Transverse colon (tissue), 4 donors: ENCODE measurements at regions not wholly inside any gene's neighbourhood (a gene's known extent, or its start where the extent isn't known, plus 50 kb on each side); places are given as distances from the start of the nearest gene placed in this dataset.

Experiments used
- DNase-seq: peaks from one replicate; pipeline ENCODE4 v3.0.0-alpha.2; 2019
- H3K27ac ChIP-seq, 4 donors: fragments of 200-600 bp; sonication (generic); 2 replicates each; pipeline ENCODE4 v1.5.1; 2016 to 2018; ENCODE audit warnings: inconsistent platforms in 4 of 4
- H3K27me3 ChIP-seq: fragments of 200-600 bp; sonication (generic); 2 replicates; pipeline ENCODE4 v1.5.1; 2017; ENCODE audit warnings: inconsistent platforms
- H3K36me3 ChIP-seq, 4 donors: fragments of 200-600 bp; sonication (generic); 2 replicates each; pipeline ENCODE4 v1.5.1; 2017 to 2019; ENCODE audit warnings: inconsistent platforms in 4 of 4
- H3K4me1 ChIP-seq, 4 donors: fragments of 200-600 bp; sonication (generic); 2 replicates each; pipeline ENCODE4 v1.5.1; 2017 to 2020; ENCODE audit warnings: inconsistent platforms in 4 of 4
- H3K4me3 ChIP-seq, 4 donors: fragments of 200-600 bp; sonication (generic); 1 replicate in 1 of 4; 2 replicates in 3 of 4; pipeline versions ENCODE4 v1.5.1 to v1.6.1; 2017 to 2019; ENCODE audit warnings: inconsistent platforms in 4 of 4
- H3K9me3 ChIP-seq, 2 donors: fragments of 200-600 bp; sonication (generic); 2 replicates each; pipeline ENCODE4 v1.5.1; 2017 to 2019; ENCODE audit warnings: inconsistent platforms in 2 of 2
- EP300 ChIP-seq: sonication (generic); formaldehyde crosslinking; IDR thresholded peaks from one replicate; pipeline ENCODE4 v1.6.1; 2017; ENCODE audit warnings: antibody characterized with exemption, low read depth
- POLR2A ChIP-seq: fragments of 450-650 bp; IDR thresholded peaks from one replicate; pipeline ENCODE4 v1.6.1; 2016; ENCODE audit warnings: antibody characterized with exemption, mild to moderate bottlenecking, moderate library complexity
- POLR2AphosphoS5 ChIP-seq, 3 donors: sonication (generic); formaldehyde crosslinking; IDR thresholded peaks; one replicate each; pipeline ENCODE4 v1.6.1; 2016; ENCODE audit warnings: antibody characterized with exemption in 3 of 3
- WGBS, 2 donors: methylation state at CpG; one replicate each; pipeline ENCODE4 v1.1.5; 2018; ENCODE audit warnings: low coverage in 1 of 2; 5-methylcytosine and 5-hydroxymethylcytosine counted together
- in situ Hi-C, 4 donors: fragments of 200-750 bp; cut with MboI; loops; one replicate each; pipeline versions ENCODE4 v1.15.0 to v1.15.1; 2017; ENCODE audit warnings: low sequenced_read_pairs in 3 of 4, low pct_ligation_motif_present in 1 of 4, low pct_unique_long_range_greater_than_20kb in 1 of 4
- intact Hi-C: fragments of 100-400 bp; cut with DNase I; formaldehyde crosslinking; loops from one replicate; pipeline ENCODE4 v1.15.1; 2023; ENCODE audit warnings: low total_unique reads
- TF ChIP-seq, protein P1 (sequence below), 5 experiments: fragments of 200-600 bp in 3 of 5; fragments of 450-650 bp in 2 of 5; sonication (generic) in 3 of 5; IDR thresholded peaks; 1 replicate in 2 of 5; 2 replicates in 3 of 5; pipeline ENCODE4 v1.5.1; 2016 to 2017; ENCODE audit warnings: antibody characterized with exemption in 5 of 5, inconsistent platforms in 3 of 5, mild to moderate bottlenecking in 2 of 5, moderate library complexity in 1 of 5

DNA sequence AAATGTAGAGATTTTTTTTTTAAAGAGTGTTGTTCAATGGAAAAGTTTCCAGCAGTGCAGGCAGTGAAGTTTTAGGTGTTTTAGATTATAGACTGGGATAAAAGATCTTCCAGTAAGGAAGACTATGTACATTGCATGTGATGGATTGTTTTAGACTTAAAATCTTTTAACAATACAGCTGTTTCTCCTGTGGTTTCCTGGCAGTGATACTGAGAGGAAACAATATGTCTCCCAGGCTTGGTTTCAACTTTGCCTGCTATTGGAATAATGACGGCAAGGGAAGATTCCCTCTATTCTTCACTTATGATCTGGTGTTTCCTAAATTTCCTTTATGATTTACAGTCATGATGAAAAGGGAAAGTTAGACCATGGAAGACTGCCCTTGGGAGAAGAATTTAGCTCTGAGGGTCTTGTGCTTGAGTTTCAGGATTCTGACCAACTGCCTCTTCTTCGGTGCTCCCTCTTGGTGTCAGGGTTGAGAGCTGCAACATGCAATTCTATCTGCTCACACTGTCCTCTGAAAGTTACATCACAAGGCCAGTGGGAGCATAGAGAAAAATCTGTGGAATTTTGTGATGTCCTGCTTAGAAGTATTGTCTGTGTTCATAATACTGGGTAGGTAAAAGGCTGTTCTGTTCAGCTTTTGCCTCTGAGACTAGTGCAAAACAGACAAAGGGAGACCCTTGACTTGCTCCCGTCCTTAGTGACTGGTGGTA is 262.8 kb upstream of the MAN1A1 start:
- intact Hi-C loops (no loop called here), in situ Hi-C loops (no loop called here)
- DNase-seq, result no peak
- Histone ChIP-seq H3K27me3 (no peaks in the 10 kb centered on the region), H3K9me3 (no peaks in the 10 kb centered on the region), H3K4me1 (no peaks in the 10 kb centered on the region), H3K4me3 (no peak overlapping the region), H3K27ac (no peak overlapping the region), H3K36me3 (no peaks in the 10 kb centered on the region)
- no peak for TF ChIP-seq EP300
- TF ChIP-seq, protein P1, sequence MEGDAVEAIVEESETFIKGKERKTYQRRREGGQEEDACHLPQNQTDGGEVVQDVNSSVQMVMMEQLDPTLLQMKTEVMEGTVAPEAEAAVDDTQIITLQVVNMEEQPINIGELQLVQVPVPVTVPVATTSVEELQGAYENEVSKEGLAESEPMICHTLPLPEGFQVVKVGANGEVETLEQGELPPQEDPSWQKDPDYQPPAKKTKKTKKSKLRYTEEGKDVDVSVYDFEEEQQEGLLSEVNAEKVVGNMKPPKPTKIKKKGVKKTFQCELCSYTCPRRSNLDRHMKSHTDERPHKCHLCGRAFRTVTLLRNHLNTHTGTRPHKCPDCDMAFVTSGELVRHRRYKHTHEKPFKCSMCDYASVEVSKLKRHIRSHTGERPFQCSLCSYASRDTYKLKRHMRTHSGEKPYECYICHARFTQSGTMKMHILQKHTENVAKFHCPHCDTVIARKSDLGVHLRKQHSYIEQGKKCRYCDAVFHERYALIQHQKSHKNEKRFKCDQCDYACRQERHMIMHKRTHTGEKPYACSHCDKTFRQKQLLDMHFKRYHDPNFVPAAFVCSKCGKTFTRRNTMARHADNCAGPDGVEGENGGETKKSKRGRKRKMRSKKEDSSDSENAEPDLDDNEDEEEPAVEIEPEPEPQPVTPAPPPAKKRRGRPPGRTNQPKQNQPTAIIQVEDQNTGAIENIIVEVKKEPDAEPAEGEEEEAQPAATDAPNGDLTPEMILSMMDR (IDR thresholded peaks at IDR 0.05), result no peak
- TF ChIP-seq POLR2AphosphoS5 (IDR thresholded peaks at IDR 0.05), result no peak
- no peak for TF ChIP-seq POLR2A
- 0 to 61% methylated on average over 1 to 3 of the region's 3 CpGs for WGBS, 2 donors

DNA sequence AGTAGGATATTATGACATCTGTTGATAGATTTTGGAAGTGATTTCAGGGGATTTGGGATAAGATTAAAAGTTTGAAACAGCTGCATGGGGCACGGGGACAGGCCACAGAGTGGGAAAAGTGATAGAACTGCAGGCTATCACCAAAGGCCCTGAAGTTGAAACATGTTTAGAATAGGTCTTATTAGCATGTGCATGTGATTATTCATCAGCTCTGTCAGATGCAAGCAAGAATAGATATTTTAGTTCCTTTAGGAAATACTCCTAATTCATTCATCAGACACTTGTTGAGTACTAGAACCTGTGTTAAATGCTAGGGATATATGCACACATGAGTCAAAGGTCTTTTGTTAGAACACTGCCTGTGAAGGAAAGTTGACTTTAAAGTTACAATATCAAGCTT is 261.2 kb upstream of the MAN1A1 start:
- in situ Hi-C loops, result no loop called here
- no peaks in the 10 kb centered on the region for H3K9me3 ChIP-seq
- no peaks in the 10 kb centered on the region for H3K36me3 ChIP-seq
- no peaks in the 10 kb centered on the region for H3K4me1 ChIP-seq
- intact Hi-C loops, result no loop called here
- WGBS, 2 donors, result 100% methylated on average over 1 of the region's 1 CpG; no CpG with 5 or more reads in 1 of the 2 donors
- H3K27me3 ChIP-seq, result no peaks in the 10 kb centered on the region
- H3K27ac ChIP-seq, result no peak overlapping the region
- no peak for DNase-seq
- TF ChIP-seq, protein P1 (IDR thresholded peaks at IDR 0.05), result no peak
- TF ChIP-seq POLR2A (no peak), EP300 (no peak), POLR2AphosphoS5 (IDR thresholded peaks at IDR 0.05) (no peak)
- no peak overlapping the region for H3K4me3 ChIP-seq

DNA sequence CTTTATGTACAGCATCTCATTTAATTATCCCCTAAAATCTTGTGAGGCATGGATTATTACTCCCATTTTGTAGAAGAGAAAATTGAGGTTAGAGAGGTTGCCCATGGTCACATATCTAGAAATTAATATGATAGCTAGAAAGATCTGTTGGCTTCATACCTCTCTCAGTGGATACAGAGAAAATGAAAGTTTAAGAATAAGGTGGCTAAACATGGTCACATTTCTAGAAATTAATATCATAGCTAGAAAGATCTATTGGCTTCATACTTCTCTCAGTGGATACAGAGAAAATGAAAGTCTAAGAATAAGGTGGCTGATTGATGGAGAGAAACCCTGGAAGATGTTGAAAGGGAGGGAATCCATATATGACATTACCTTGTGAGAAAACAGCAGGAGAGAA is 260.7 kb upstream of the MAN1A1 start:
- Histone ChIP-seq H3K4me1 (no peaks in the 10 kb centered on the region), H3K27me3 (no peaks in the 10 kb centered on the region), H3K9me3 (no peaks in the 10 kb centered on the region), H3K36me3 (no peaks in the 10 kb centered on the region), H3K4me3 (no peak overlapping the region), H3K27ac (no peak overlapping the region)
- in situ Hi-C loops (no loop called here), intact Hi-C loops (no loop called here)
- no peak for DNase-seq
- TF ChIP-seq EP300 (no peak), POLR2A (no peak), POLR2AphosphoS5 (IDR thresholded peaks at IDR 0.05) (no peak)
- TF ChIP-seq, protein P1 (IDR thresholded peaks at IDR 0.05), result no peak

DNA sequence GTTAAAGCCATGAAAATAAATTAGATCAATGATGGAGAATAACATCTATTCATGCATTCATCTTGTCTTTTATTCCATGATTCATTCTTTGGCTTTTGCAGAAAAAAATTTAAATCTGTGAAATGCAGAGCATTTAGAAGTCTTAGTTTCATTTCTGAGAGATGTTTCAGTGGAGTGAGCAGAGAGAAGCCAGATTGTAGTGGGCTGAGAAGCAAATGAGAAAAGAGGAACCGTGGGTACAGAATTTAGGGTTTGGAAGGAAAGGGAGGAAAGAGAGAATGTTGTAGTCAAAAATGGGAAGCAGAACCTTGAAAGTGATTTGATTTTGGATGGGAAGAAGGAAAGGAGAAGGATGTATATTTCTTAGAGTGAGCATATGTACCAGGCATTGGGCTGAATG is 260.3 kb upstream of the MAN1A1 start:
- H3K4me3 ChIP-seq, result no peak overlapping the region
- H3K4me1 ChIP-seq, result no peaks in the 10 kb centered on the region
- H3K27ac ChIP-seq, result no peak overlapping the region
- TF ChIP-seq, protein P1 (IDR thresholded peaks at IDR 0.05), result no peak
- TF ChIP-seq EP300, result no peak
- no peak for TF ChIP-seq POLR2AphosphoS5 (IDR thresholded peaks at IDR 0.05)
- TF ChIP-seq POLR2A, result no peak
- 68 to 75% methylated on average over 1 of the region's 1 CpG for WGBS, 2 donors
- intact Hi-C loops, result no loop called here
- no peaks in the 10 kb centered on the region for H3K36me3 ChIP-seq
- DNase-seq, result no peak
- H3K27me3 ChIP-seq, result no peaks in the 10 kb centered on the region
- H3K9me3 ChIP-seq, result no peaks in the 10 kb centered on the region
- in situ Hi-C loops, result no loop called here
